HCT116 (cell line): ENCODE measurements at regions not wholly inside any gene's neighbourhood (a gene's known extent, or its start where the extent isn't known, plus 50 kb on each side); places are given as distances from the start of the nearest gene placed in this dataset.
"Not testable (repeated sequence)": the region's sequence is repeated elsewhere in the genome, so short reads cannot be mapped to it uniquely, and the experiment has no call there.

Experiments
- ATAC-seq: fragments of 200-7000 bp; cut with Tn5 transposase; 2 replicates; pipeline ENCODE4 v1.9.1; 2020; ENCODE audit warnings: mild to moderate bottlenecking, moderate library complexity
- BruUV-seq: library from RNA; stranded (reverse); fragments of 400-500 nt; replicated peaks from 2 replicates; lab custom pipeline; 2021; lab: Mats Ljungman, UMichigan
- CTCF ChIA-PET: fragments of 300-600 bp; sonication (Branson Sonifier 250); formaldehyde crosslinking; loops from one replicate; lab custom pipeline; 2021; ENCODE audit warnings: antibody characterized with exemption; lab: Charles Lee
- POLR2A ChIA-PET: fragments of 300-600, 350-600 bp; sonication (Branson Sonifier 250); formaldehyde crosslinking; loops from one replicate; lab custom pipeline; 2021; ENCODE audit warnings: antibody characterized with exemption; lab: Charles Lee
- RAD21 ChIA-PET, 2 experiments: fragments of 300-600 bp; sonication (Branson Sonifier 250); formaldehyde crosslinking; loops; one replicate each; lab custom pipeline; 2023; ENCODE audit warnings: low total read pairs in 2 of 2; ENCODE audit not compliant: uncharacterized antibody in 2 of 2, unreplicated experiment in 2 of 2, low non-redundant PET in 1 of 2; lab: Charles Lee
- DNase-seq: peaks from one replicate; pipeline ENCODE4 v3.0.0-alpha.2; 2010; ENCODE audit warnings: low read depth, low spot score
- H2AFZ ChIP-seq: fragments of 200-600 bp; shearing (Covaris generic), sonication (generic); 2 replicates; pipeline ENCODE4 v1.6.1; 2017; ENCODE audit warnings: low read depth, mixed run types, mixed read lengths, antibody characterized with exemption, low read length; ENCODE audit not compliant: poor library complexity, severe bottlenecking
- H3K27ac ChIP-seq: 2 replicates; pipeline ENCODE4 v1.5.1; 2012; ENCODE audit warnings: low read depth, low read length
- H3K27me3 ChIP-seq: fragments of 200-600 bp; sonication (generic); 2 replicates; pipeline ENCODE4 v1.6.1; 2016; ENCODE audit warnings: mixed run types, low read length, mixed read lengths; ENCODE audit not compliant: insufficient read depth
- H3K36me3 ChIP-seq, 2 experiments: fragments of 200-500 bp in 1 of 2; fragments of 200-600 bp in 1 of 2; sonication (Bioruptor generic) in 1 of 2; sonication (generic) in 1 of 2; 2 replicates each; pipeline versions ENCODE4 v1.5.1 to v1.6.1; 2014 to 2016; ENCODE audit warnings: low read length in 2 of 2, inconsistent platforms in 1 of 2, mixed read lengths in 1 of 2, mixed run types in 1 of 2; ENCODE audit not compliant: insufficient read depth in 2 of 2, control insufficient read depth in 1 of 2
- H3K4me1 ChIP-seq, 2 experiments: fragments of 200-600 bp in 1 of 2; sonication (generic) in 1 of 2; 2 replicates each; pipeline versions ENCODE4 v1.5.1 to v1.6.1; 2012 to 2017; ENCODE audit warnings: low read length in 2 of 2, inconsistent platforms in 1 of 2, mild to moderate bottlenecking in 1 of 2, mixed read lengths in 1 of 2, mixed run types in 1 of 2, moderate library complexity in 1 of 2; ENCODE audit not compliant: insufficient read depth in 2 of 2, control insufficient read depth in 1 of 2
- H3K4me2 ChIP-seq: fragments of 200-600 bp; sonication (generic); 2 replicates; pipeline ENCODE4 v1.6.1; 2017; ENCODE audit warnings: mixed run types, low read length, mixed read lengths
- H3K4me3 ChIP-seq, 2 experiments: fragments of 200-600 bp in 1 of 2; sonication (generic) in 1 of 2; replicated peaks in 1 of 2; 2 replicates each; pipeline ENCODE4 v1.5.1; 2011 to 2016; ENCODE audit warnings: low read length in 2 of 2, control low read depth in 1 of 2, low read depth in 1 of 2, mild to moderate bottlenecking in 1 of 2, mixed read lengths in 1 of 2, mixed run types in 1 of 2
- H3K79me2 ChIP-seq: fragments of 200-600 bp; sonication (generic); 2 replicates; pipeline ENCODE4 v1.6.1; 2017; ENCODE audit warnings: mild to moderate bottlenecking, mixed run types, low read length, moderate library complexity, mixed read lengths; ENCODE audit not compliant: insufficient read depth
- H3K9ac ChIP-seq: fragments of 200-600 bp; sonication (generic); 2 replicates; pipeline ENCODE4 v1.6.1; 2016; ENCODE audit warnings: low read length, mixed read lengths
- H3K9me2 ChIP-seq: fragments of 200-600 bp; sonication (generic), shearing (Covaris generic); 2 replicates; pipeline ENCODE4 v1.6.1; 2017; ENCODE audit warnings: mixed run types, mild to moderate bottlenecking, moderate library complexity; ENCODE audit not compliant: insufficient read depth
- H3K9me3 ChIP-seq, 2 experiments: fragments of 200-500 bp in 1 of 2; fragments of 200-600 bp in 1 of 2; sonication (Bioruptor generic) in 1 of 2; sonication (generic) in 1 of 2; 2 replicates each; pipeline ENCODE4 v1.6.1; 2014 to 2017; ENCODE audit warnings: low read length in 2 of 2, mixed read lengths in 2 of 2, inconsistent platforms in 1 of 2, low read depth in 1 of 2, mild to moderate bottlenecking in 1 of 2, mixed run types in 1 of 2, moderate library complexity in 1 of 2; ENCODE audit not compliant: control insufficient read depth in 1 of 2, insufficient read depth in 1 of 2
- H4K20me1 ChIP-seq: fragments of 200-600 bp; sonication (generic), shearing (Covaris generic); 2 replicates; pipeline ENCODE4 v1.6.1; 2017; ENCODE audit warnings: mixed run types, mild to moderate bottlenecking, moderate library complexity; ENCODE audit not compliant: insufficient read depth
- CBX3 ChIP-seq: IDR thresholded peaks from 2 replicates; pipeline ENCODE4 v1.6.1; 2012; ENCODE audit warnings: low read depth
- EGR1 ChIP-seq: IDR thresholded peaks from 2 replicates; pipeline ENCODE4 v1.6.1; 2012; ENCODE audit warnings: low read depth
- EZH2 ChIP-seq: fragments of 200-600 bp; sonication (generic); IDR thresholded peaks from 2 replicates; pipeline ENCODE4 v1.6.1; 2017; ENCODE audit warnings: antibody characterized with exemption, mixed run types
- JUND ChIP-seq: IDR thresholded peaks from 2 replicates; pipeline ENCODE4 v1.6.1; 2012
- RAD21 ChIP-seq: IDR thresholded peaks from 2 replicates; pipeline ENCODE4 v1.6.1; 2012; ENCODE audit warnings: low read depth, mild to moderate bottlenecking
- SIN3A ChIP-seq: IDR thresholded peaks from 2 replicates; pipeline ENCODE4 v1.6.1; 2012; ENCODE audit warnings: low read depth
- TCF7L2 ChIP-seq: IDR thresholded peaks from 2 replicates; pipeline ENCODE4 v1.7.0; 2011; ENCODE audit warnings: borderline replicate concordance, inconsistent platforms; ENCODE audit not compliant: insufficient read depth, insufficient read length; ENCODE audit errors: extremely low read depth
- intact Hi-C: fragments of 100-400 bp; cut with micrococcal nuclease; formaldehyde crosslinking; loops from 2 replicates; pipeline ENCODE4 v1.10.0; 2022
- TF ChIP-seq, protein P1 (sequence below): IDR thresholded peaks from 2 replicates; pipeline ENCODE4 v1.6.1; 2012

DNA sequence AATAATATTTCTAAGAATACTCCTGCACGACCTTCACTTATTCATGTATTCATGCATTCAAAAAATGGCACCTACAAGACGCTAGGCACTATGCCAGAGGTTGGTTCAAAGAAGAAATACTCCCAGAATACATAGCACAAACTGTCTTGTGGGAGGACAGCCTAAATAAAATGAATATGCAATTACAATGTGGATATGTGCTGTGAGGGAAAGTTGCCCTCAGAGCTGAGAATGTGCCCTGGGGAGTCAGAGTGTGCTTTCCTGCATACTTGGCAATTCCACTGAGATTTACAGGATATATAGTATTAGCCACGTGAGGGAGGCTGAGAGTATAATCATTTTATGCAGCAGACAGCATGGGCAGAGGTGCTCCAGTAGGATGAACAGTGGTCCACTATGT is 872.9 kb downstream of the GRID1 start:
- BruUV-seq: no TSS peak
- no peak overlapping the region for H3K9ac ChIP-seq
- no peak overlapping the region for H2AFZ ChIP-seq
- H4K20me1 ChIP-seq: no peaks in the 10 kb centered on the region
- peaks cover 33% of the 10 kb centered on the region; the same call in 1 of the 2 replicates for H3K27me3 ChIP-seq
- H3K9me3 ChIP-seq: no peaks in the 10 kb centered on the region
- no peak overlapping the region for H3K27ac ChIP-seq
- DNase-seq (no peak), ATAC-seq (no peak)
- H3K9me2 ChIP-seq: no peaks in the 10 kb centered on the region
- H3K79me2 ChIP-seq: no peaks in the 10 kb centered on the region
- H3K4me1 ChIP-seq: no peaks in the 10 kb centered on the region
- H3K36me3 ChIP-seq: no peaks in the 10 kb centered on the region
- CTCF ChIA-PET: no interaction called here
- H3K4me3 ChIP-seq: no peak overlapping the region
- POLR2A ChIA-PET: no interaction called here
- TF ChIP-seq JUND (no peak), EGR1 (no peak), RAD21 (no peak), EZH2 (no peak), SIN3A (no peak), TCF7L2 (no peak), CBX3 (no peak)
- TF ChIP-seq, protein P1, sequence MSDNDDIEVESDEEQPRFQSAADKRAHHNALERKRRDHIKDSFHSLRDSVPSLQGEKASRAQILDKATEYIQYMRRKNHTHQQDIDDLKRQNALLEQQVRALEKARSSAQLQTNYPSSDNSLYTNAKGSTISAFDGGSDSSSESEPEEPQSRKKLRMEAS: no peak
- TF ChIP-seq, all 23 proteins: peak for 0
- RAD21 ChIA-PET: no interaction called here
- no peak overlapping the region for H3K4me2 ChIP-seq
- intact Hi-C loops: no loop called here

DNA sequence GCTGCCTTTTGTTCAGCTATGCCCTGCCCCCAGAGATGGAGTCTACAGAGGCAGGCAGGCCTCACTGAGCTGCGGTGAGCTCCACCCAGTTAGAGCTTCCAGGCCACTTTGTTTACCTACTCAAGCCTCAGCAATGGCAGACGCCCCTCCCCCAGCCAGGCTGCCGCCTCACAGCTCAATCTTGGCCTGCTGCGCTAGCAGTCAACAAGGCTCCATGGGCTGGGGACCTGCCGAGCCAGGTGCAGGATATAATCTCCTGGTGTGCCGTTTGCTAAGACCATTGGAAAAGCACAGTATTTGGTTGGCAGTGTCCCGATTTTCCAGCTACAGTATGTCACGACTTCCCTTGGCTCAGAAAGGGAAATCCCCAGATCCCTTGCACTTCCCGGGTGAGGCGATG is 862.0 kb downstream of the GRID1 start:
- peaks cover 32% of the 10 kb centered on the region for H3K27me3 ChIP-seq
- intact Hi-C loops, H3K79me2 ChIP-seq, H3K27ac ChIP-seq, CTCF ChIA-PET, H3K4me1 ChIP-seq, H2AFZ ChIP-seq, BruUV-seq, H3K36me3 ChIP-seq, DNase-seq, H3K9me3 ChIP-seq, H4K20me1 ChIP-seq, H3K4me3 ChIP-seq, H3K4me2 ChIP-seq, ATAC-seq, RAD21 ChIA-PET, H3K9me2 ChIP-seq, H3K9ac ChIP-seq, POLR2A ChIA-PET: not testable (repeated sequence)
